Panc1 (cell line): ENCODE measurements at regions not wholly inside any gene's neighbourhood (a gene's known extent, or its start where the extent isn't known, plus 50 kb on each side); places are given as distances from the start of the nearest gene placed in this dataset.

Source experiments
- ATAC-seq: fragments of 200-7000 bp; cut with Tn5 transposase; 2 replicates; pipeline ENCODE4 v1.9.1; 2020; ENCODE audit warnings: mild to moderate bottlenecking, moderate library complexity
- BruUV-seq: library from RNA; stranded (reverse); fragments of 400-500 nt; replicated peaks from 2 replicates; lab custom pipeline; 2021; lab: Mats Ljungman, UMichigan
- CTCF ChIA-PET: fragments of 300-600 bp; sonication (Branson Sonifier 250); formaldehyde crosslinking; loops from one replicate; lab custom pipeline; 2022; ENCODE audit warnings: antibody characterized with exemption; lab: Charles Lee
- POLR2A ChIA-PET: fragments of 300-600 bp; sonication (Branson Sonifier 250); formaldehyde crosslinking; loops from one replicate; lab custom pipeline; 2022; ENCODE audit warnings: antibody characterized with exemption; lab: Charles Lee
- DNase-seq: peaks from one replicate; pipeline ENCODE4 v3.0.0-alpha.2; 2010; ENCODE audit warnings: low read depth, low spot score
- H3K27ac ChIP-seq: 2 replicates; pipeline ENCODE4 v1.5.1; 2011; ENCODE audit warnings: mild to moderate bottlenecking, low read length, inconsistent platforms
- H3K27me3 ChIP-seq: fragments of 200-500 bp; sonication (Bioruptor generic); 2 replicates; pipeline ENCODE4 v1.6.0; 2014; ENCODE audit warnings: low read length, inconsistent platforms; ENCODE audit not compliant: control insufficient read depth, insufficient read depth
- H3K36me3 ChIP-seq: fragments of 200-500 bp; sonication (Bioruptor generic); 2 replicates; pipeline ENCODE4 v1.5.1; 2014; ENCODE audit warnings: inconsistent platforms, mild to moderate bottlenecking, low read length, moderate library complexity; ENCODE audit not compliant: control insufficient read depth, insufficient read depth
- H3K4me1 ChIP-seq: 2 replicates; pipeline ENCODE4 v1.5.1; 2011; ENCODE audit warnings: inconsistent platforms, mild to moderate bottlenecking, low read length, moderate library complexity; ENCODE audit not compliant: control insufficient read depth, insufficient read depth
- H3K4me3 ChIP-seq, 2 experiments: 2 replicates each; pipeline ENCODE4 v1.5.1; 2011 to 2012; ENCODE audit warnings: low read depth in 2 of 2, low read length in 2 of 2, mild to moderate bottlenecking in 2 of 2, inconsistent platforms in 1 of 2, moderate library complexity in 1 of 2
- H3K9me3 ChIP-seq: fragments of 200-500 bp; sonication (Bioruptor generic); 2 replicates; pipeline ENCODE4 v1.5.1; 2014; ENCODE audit warnings: low read depth, mild to moderate bottlenecking, inconsistent platforms, low read length, moderate library complexity; ENCODE audit not compliant: control insufficient read depth, insufficient read depth
- POLR2AphosphoS5 ChIP-seq: IDR thresholded peaks from 2 replicates; pipeline ENCODE4 v1.6.1; 2012; ENCODE audit warnings: mild to moderate bottlenecking, low read depth, low read length, moderate library complexity
- SIN3A ChIP-seq: IDR thresholded peaks from 2 replicates; pipeline ENCODE4 v1.6.1; 2012; ENCODE audit warnings: low read depth, mild to moderate bottlenecking, low read length, moderate library complexity, borderline replicate concordance; ENCODE audit not compliant: insufficient read depth
- TCF7L2 ChIP-seq: IDR thresholded peaks from 2 replicates; pipeline ENCODE4 v1.6.1; 2011; ENCODE audit warnings: mild to moderate bottlenecking, low read depth, low read length, inconsistent platforms
- in situ Hi-C: cut with HindIII; loops from 2 replicates; pipeline ENCODE4 v1.10.0; 2016; ENCODE audit warnings: low sequenced_read_pairs, low pct_unique_long_range_greater_than_20kb
- intact Hi-C: fragments of 100-400 bp; cut with micrococcal nuclease; formaldehyde crosslinking; loops from one replicate; pipeline ENCODE4 v1.10.0; 2022; ENCODE audit not compliant: unreplicated experiment
- TF ChIP-seq, protein P1 (sequence below): fragments of 450-650 bp; IDR thresholded peaks from 2 replicates; pipeline ENCODE4 v1.5.1; 2017; ENCODE audit warnings: mild to moderate bottlenecking
- TF ChIP-seq, protein P2 (sequence below), 2 experiments: IDR thresholded peaks; 2 replicates each; pipeline ENCODE4 v1.6.1; 2011 to 2012; ENCODE audit warnings: low read depth in 2 of 2, control low read depth in 1 of 2, low read length in 1 of 2, mild to moderate bottlenecking in 1 of 2, moderate library complexity in 1 of 2; ENCODE audit not compliant: insufficient read depth in 1 of 2

DNA sequence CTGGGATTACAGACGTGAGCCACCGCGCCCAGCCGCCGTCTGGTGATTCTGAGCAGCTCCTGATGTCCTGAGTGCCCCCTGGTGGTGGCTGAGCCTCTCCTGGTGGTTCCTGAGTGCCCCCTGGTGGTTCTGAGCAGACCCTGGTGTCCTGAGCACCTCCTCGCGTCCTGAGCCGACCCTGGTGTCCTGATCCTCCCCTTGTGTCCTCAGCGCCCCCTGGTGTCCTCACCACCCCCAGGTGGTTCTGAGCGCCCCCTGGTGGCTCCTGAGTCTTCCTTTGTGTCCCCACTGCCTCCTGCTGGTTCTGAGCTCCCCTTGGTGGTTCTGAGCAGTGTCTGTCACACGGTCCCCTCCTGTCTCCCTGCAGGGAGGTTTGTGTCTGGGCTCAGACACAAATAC lies 1304.9 kb downstream of the TMEM121 start:
- no peak overlapping the region for H3K4me3 ChIP-seq
- H3K27me3 ChIP-seq: no peaks in the 10 kb centered on the region; the same call in 1 of the 2 replicates
- no peaks in the 10 kb centered on the region for H3K36me3 ChIP-seq
- in situ Hi-C loops (no loop called here), intact Hi-C loops (no loop called here)
- no peak for ATAC-seq
- peak; percentile 42 for DNase-seq
- H3K27ac ChIP-seq: no peak overlapping the region
- H3K9me3 ChIP-seq: no peaks in the 10 kb centered on the region
- no peaks in the 10 kb centered on the region for H3K4me1 ChIP-seq
- BruUV-seq: no TSS peak
- CTCF ChIA-PET: interaction anchor here (0.6 to 1.0 kb wide), 2 partner anchors 13 to 29 kb away, joined by 3 to 12 read pairs; no protein-coding TSS in a partner anchor
- TF ChIP-seq SIN3A: no peak
- TF ChIP-seq, protein P1, sequence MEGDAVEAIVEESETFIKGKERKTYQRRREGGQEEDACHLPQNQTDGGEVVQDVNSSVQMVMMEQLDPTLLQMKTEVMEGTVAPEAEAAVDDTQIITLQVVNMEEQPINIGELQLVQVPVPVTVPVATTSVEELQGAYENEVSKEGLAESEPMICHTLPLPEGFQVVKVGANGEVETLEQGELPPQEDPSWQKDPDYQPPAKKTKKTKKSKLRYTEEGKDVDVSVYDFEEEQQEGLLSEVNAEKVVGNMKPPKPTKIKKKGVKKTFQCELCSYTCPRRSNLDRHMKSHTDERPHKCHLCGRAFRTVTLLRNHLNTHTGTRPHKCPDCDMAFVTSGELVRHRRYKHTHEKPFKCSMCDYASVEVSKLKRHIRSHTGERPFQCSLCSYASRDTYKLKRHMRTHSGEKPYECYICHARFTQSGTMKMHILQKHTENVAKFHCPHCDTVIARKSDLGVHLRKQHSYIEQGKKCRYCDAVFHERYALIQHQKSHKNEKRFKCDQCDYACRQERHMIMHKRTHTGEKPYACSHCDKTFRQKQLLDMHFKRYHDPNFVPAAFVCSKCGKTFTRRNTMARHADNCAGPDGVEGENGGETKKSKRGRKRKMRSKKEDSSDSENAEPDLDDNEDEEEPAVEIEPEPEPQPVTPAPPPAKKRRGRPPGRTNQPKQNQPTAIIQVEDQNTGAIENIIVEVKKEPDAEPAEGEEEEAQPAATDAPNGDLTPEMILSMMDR: peak; percentile 34
- no peak for TF ChIP-seq TCF7L2
- TF ChIP-seq, protein P2, sequence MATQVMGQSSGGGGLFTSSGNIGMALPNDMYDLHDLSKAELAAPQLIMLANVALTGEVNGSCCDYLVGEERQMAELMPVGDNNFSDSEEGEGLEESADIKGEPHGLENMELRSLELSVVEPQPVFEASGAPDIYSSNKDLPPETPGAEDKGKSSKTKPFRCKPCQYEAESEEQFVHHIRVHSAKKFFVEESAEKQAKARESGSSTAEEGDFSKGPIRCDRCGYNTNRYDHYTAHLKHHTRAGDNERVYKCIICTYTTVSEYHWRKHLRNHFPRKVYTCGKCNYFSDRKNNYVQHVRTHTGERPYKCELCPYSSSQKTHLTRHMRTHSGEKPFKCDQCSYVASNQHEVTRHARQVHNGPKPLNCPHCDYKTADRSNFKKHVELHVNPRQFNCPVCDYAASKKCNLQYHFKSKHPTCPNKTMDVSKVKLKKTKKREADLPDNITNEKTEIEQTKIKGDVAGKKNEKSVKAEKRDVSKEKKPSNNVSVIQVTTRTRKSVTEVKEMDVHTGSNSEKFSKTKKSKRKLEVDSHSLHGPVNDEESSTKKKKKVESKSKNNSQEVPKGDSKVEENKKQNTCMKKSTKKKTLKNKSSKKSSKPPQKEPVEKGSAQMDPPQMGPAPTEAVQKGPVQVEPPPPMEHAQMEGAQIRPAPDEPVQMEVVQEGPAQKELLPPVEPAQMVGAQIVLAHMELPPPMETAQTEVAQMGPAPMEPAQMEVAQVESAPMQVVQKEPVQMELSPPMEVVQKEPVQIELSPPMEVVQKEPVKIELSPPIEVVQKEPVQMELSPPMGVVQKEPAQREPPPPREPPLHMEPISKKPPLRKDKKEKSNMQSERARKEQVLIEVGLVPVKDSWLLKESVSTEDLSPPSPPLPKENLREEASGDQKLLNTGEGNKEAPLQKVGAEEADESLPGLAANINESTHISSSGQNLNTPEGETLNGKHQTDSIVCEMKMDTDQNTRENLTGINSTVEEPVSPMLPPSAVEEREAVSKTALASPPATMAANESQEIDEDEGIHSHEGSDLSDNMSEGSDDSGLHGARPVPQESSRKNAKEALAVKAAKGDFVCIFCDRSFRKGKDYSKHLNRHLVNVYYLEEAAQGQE (IDR thresholded peaks at IDR 0.05; ENCODE audit: insufficient read depth in 1 of 2, low read depth in 2 of 2, low read length in 1 of 2): no peak
- no peak for TF ChIP-seq POLR2AphosphoS5
- POLR2A ChIA-PET: no interaction called here

DNA sequence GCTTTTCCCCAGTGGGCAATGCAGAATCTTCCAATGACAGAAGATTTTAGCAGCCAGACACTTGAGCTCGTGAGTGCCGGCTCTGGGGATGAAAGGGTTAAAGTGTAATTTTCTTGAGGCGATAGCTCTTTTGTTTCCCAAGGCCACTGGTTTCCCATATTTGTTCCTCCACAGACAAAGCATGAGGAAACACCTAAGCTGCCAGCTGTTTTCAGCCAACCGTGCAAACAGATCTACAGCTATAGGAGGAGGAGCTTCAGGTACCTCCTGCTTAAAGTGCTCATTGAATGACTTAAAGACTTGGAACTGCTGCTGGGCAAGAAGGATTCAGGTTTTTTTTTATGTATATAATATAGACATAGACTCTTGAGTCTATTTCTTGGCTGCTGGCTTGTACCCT lies 1311.5 kb downstream of the TMEM121 start:
- H3K9me3 ChIP-seq: no peaks in the 10 kb centered on the region
- H3K4me3 ChIP-seq: no peak overlapping the region
- H3K36me3 ChIP-seq: no peaks in the 10 kb centered on the region
- no peak for ATAC-seq
- BruUV-seq: no TSS peak
- ChIA-PET CTCF (no interaction called here), POLR2A (no interaction called here)
- TF ChIP-seq, protein P2 (IDR thresholded peaks at IDR 0.05; ENCODE audit: insufficient read depth in 1 of 2, low read depth in 2 of 2, low read length in 1 of 2): no peak
- TF ChIP-seq, protein P1: no peak
- TF ChIP-seq SIN3A (no peak), TCF7L2 (no peak), POLR2AphosphoS5 (no peak)
- H3K27me3 ChIP-seq: no peaks in the 10 kb centered on the region; the same call in 1 of the 2 replicates
- in situ Hi-C loops: no loop called here
- DNase-seq: no peak
- H3K27ac ChIP-seq: no peak overlapping the region
- no peaks in the 10 kb centered on the region for H3K4me1 ChIP-seq
- intact Hi-C loops: no loop called here
